Panc1 (cell line): ENCODE measurements at regions not wholly inside any gene's neighbourhood (a gene's known extent, or its start where the extent isn't known, plus 50 kb on each side); places are given as distances from the start of the nearest gene placed in this dataset.
"Not testable (repeated sequence)": the region's sequence is repeated elsewhere in the genome, so short reads cannot be mapped to it uniquely, and the experiment has no call there.

Source experiments
- ATAC-seq: fragments of 200-7000 bp; cut with Tn5 transposase; 2 replicates; pipeline ENCODE4 v1.9.1; 2020; ENCODE audit warnings: mild to moderate bottlenecking, moderate library complexity
- BruUV-seq: library from RNA; stranded (reverse); fragments of 400-500 nt; replicated peaks from 2 replicates; lab custom pipeline; 2021; lab: Mats Ljungman, UMichigan
- CTCF ChIA-PET: fragments of 300-600 bp; sonication (Branson Sonifier 250); formaldehyde crosslinking; loops from one replicate; lab custom pipeline; 2022; ENCODE audit warnings: antibody characterized with exemption; lab: Charles Lee
- POLR2A ChIA-PET: fragments of 300-600 bp; sonication (Branson Sonifier 250); formaldehyde crosslinking; loops from one replicate; lab custom pipeline; 2022; ENCODE audit warnings: antibody characterized with exemption; lab: Charles Lee
- DNase-seq: peaks from one replicate; pipeline ENCODE4 v3.0.0-alpha.2; 2010; ENCODE audit warnings: low read depth, low spot score
- H3K27ac ChIP-seq: 2 replicates; pipeline ENCODE4 v1.5.1; 2011; ENCODE audit warnings: mild to moderate bottlenecking, low read length, inconsistent platforms
- H3K27me3 ChIP-seq: fragments of 200-500 bp; sonication (Bioruptor generic); 2 replicates; pipeline ENCODE4 v1.6.0; 2014; ENCODE audit warnings: low read length, inconsistent platforms; ENCODE audit not compliant: control insufficient read depth, insufficient read depth
- H3K36me3 ChIP-seq: fragments of 200-500 bp; sonication (Bioruptor generic); 2 replicates; pipeline ENCODE4 v1.5.1; 2014; ENCODE audit warnings: inconsistent platforms, mild to moderate bottlenecking, low read length, moderate library complexity; ENCODE audit not compliant: control insufficient read depth, insufficient read depth
- H3K4me1 ChIP-seq: 2 replicates; pipeline ENCODE4 v1.5.1; 2011; ENCODE audit warnings: inconsistent platforms, mild to moderate bottlenecking, low read length, moderate library complexity; ENCODE audit not compliant: control insufficient read depth, insufficient read depth
- H3K4me3 ChIP-seq, 2 experiments: 2 replicates each; pipeline ENCODE4 v1.5.1; 2011 to 2012; ENCODE audit warnings: low read depth in 2 of 2, low read length in 2 of 2, mild to moderate bottlenecking in 2 of 2, inconsistent platforms in 1 of 2, moderate library complexity in 1 of 2
- H3K9me3 ChIP-seq: fragments of 200-500 bp; sonication (Bioruptor generic); 2 replicates; pipeline ENCODE4 v1.5.1; 2014; ENCODE audit warnings: low read depth, mild to moderate bottlenecking, inconsistent platforms, low read length, moderate library complexity; ENCODE audit not compliant: control insufficient read depth, insufficient read depth
- CTCF ChIP-seq: fragments of 450-650 bp; IDR thresholded peaks from 2 replicates; pipeline ENCODE4 v1.5.1; 2017; ENCODE audit warnings: mild to moderate bottlenecking
- POLR2AphosphoS5 ChIP-seq: IDR thresholded peaks from 2 replicates; pipeline ENCODE4 v1.6.1; 2012; ENCODE audit warnings: mild to moderate bottlenecking, low read depth, low read length, moderate library complexity
- SIN3A ChIP-seq: IDR thresholded peaks from 2 replicates; pipeline ENCODE4 v1.6.1; 2012; ENCODE audit warnings: low read depth, mild to moderate bottlenecking, low read length, moderate library complexity, borderline replicate concordance; ENCODE audit not compliant: insufficient read depth
- TCF7L2 ChIP-seq: IDR thresholded peaks from 2 replicates; pipeline ENCODE4 v1.6.1; 2011; ENCODE audit warnings: mild to moderate bottlenecking, low read depth, low read length, inconsistent platforms
- in situ Hi-C: cut with HindIII; loops from 2 replicates; pipeline ENCODE4 v1.10.0; 2016; ENCODE audit warnings: low sequenced_read_pairs, low pct_unique_long_range_greater_than_20kb
- intact Hi-C: fragments of 100-400 bp; cut with micrococcal nuclease; formaldehyde crosslinking; loops from one replicate; pipeline ENCODE4 v1.10.0; 2022; ENCODE audit not compliant: unreplicated experiment
- TF ChIP-seq, protein P1 (sequence below), 2 experiments: IDR thresholded peaks; 2 replicates each; pipeline ENCODE4 v1.6.1; 2011 to 2012; ENCODE audit warnings: low read depth in 2 of 2, control low read depth in 1 of 2, low read length in 1 of 2, mild to moderate bottlenecking in 1 of 2, moderate library complexity in 1 of 2; ENCODE audit not compliant: insufficient read depth in 1 of 2

GRCh38 chr12:33041562-33041961 is 145.0 kb upstream of the PKP2 start:
- intact Hi-C loops (no loop called here), in situ Hi-C loops (no loop called here)
- CTCF ChIA-PET: no interaction called here
- no TSS peak for BruUV-seq
- no peak for DNase-seq
- POLR2A ChIA-PET: interaction anchor here (0.6 kb wide), 1 partner anchor 736 kb away, joined by 3 read pairs; no protein-coding TSS in a partner anchor
- Histone ChIP-seq H3K4me3 (no peak overlapping the region), H3K4me1 (no peaks in the 10 kb centered on the region), H3K36me3 (no peaks in the 10 kb centered on the region), H3K27me3 (no peaks in the 10 kb centered on the region), H3K9me3 (0 out of 2 replicates have a peak, but pooled peaks cover 3% of the 10 kb centered on the region), H3K27ac (no peak overlapping the region)
- ATAC-seq: no peak
- TF ChIP-seq CTCF (no peak), TCF7L2 (no peak), POLR2AphosphoS5 (no peak), SIN3A (no peak)
- TF ChIP-seq, protein P1, sequence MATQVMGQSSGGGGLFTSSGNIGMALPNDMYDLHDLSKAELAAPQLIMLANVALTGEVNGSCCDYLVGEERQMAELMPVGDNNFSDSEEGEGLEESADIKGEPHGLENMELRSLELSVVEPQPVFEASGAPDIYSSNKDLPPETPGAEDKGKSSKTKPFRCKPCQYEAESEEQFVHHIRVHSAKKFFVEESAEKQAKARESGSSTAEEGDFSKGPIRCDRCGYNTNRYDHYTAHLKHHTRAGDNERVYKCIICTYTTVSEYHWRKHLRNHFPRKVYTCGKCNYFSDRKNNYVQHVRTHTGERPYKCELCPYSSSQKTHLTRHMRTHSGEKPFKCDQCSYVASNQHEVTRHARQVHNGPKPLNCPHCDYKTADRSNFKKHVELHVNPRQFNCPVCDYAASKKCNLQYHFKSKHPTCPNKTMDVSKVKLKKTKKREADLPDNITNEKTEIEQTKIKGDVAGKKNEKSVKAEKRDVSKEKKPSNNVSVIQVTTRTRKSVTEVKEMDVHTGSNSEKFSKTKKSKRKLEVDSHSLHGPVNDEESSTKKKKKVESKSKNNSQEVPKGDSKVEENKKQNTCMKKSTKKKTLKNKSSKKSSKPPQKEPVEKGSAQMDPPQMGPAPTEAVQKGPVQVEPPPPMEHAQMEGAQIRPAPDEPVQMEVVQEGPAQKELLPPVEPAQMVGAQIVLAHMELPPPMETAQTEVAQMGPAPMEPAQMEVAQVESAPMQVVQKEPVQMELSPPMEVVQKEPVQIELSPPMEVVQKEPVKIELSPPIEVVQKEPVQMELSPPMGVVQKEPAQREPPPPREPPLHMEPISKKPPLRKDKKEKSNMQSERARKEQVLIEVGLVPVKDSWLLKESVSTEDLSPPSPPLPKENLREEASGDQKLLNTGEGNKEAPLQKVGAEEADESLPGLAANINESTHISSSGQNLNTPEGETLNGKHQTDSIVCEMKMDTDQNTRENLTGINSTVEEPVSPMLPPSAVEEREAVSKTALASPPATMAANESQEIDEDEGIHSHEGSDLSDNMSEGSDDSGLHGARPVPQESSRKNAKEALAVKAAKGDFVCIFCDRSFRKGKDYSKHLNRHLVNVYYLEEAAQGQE (IDR thresholded peaks at IDR 0.05; ENCODE audit: insufficient read depth in 1 of 2, low read depth in 2 of 2, low read length in 1 of 2): no peak

GRCh38 chr12:33033999-33034398 is 137.4 kb upstream of the PKP2 start:
- DNase-seq, H3K9me3 ChIP-seq, H3K4me1 ChIP-seq, H3K27ac ChIP-seq, H3K4me3 ChIP-seq, intact Hi-C loops, H3K27me3 ChIP-seq, in situ Hi-C loops, H3K36me3 ChIP-seq, POLR2A ChIA-PET, BruUV-seq, ATAC-seq, CTCF ChIA-PET: not testable (repeated sequence)

- no peak overlapping the region for H3K27ac ChIP-seq
- no peaks in the 10 kb centered on the region for H3K4me1 ChIP-seq
- in situ Hi-C loops: no loop called here
- H3K27me3 ChIP-seq: no peaks in the 10 kb centered on the region
- ATAC-seq (no peak), DNase-seq (no peak)
- H3K4me3 ChIP-seq: no peak overlapping the region
- H3K36me3 ChIP-seq: no peaks in the 10 kb centered on the region; the same call in 1 of the 2 replicates
- intact Hi-C loops: no loop called here
- ChIA-PET CTCF (no interaction called here), POLR2A (interaction anchor here (0.6 kb wide), 2 partner anchors 193 to 455 kb away, joined by 3 to 5 read pairs; no protein-coding TSS in a partner anchor)
- H3K9me3 ChIP-seq: no peaks in the 10 kb centered on the region
- no TSS peak for BruUV-seq
- TF ChIP-seq POLR2AphosphoS5: no peak
- TF ChIP-seq TCF7L2: no peak
- TF ChIP-seq, protein P1 (IDR thresholded peaks at IDR 0.05; ENCODE audit: insufficient read depth in 1 of 2, low read depth in 2 of 2, low read length in 1 of 2): no peak
- no peak for TF ChIP-seq CTCF
- TF ChIP-seq SIN3A: no peak
These were observed 130.2 kb upstream of the PKP2 start for GRCh38 chr12:33026791-33027190.

DNA sequence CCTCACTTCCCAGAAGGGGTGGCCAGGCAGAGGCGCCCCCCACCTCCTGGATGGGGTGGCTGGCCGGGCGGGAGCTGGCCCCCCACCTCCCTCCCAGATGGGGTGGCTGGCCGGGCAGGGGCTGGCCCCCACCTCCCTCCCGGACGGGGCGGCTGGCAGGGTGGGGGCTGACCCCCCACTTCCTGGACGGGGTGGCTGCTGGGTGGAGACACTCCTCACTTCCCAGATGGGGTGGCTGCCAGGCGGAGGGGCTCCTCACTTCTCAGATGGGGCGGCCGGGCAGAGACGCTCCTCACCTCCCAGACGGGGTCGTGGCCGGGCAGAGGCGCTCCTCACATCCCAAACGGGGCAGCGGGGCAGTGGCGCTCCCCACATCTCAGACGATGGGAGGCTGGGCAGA is 126.1 kb upstream of the PKP2 start:
- in situ Hi-C loops, ATAC-seq, H3K27ac ChIP-seq, DNase-seq, BruUV-seq, intact Hi-C loops, H3K9me3 ChIP-seq, CTCF ChIA-PET, POLR2A ChIA-PET, H3K27me3 ChIP-seq, H3K4me3 ChIP-seq, H3K4me1 ChIP-seq, H3K36me3 ChIP-seq: not testable (repeated sequence)
